ENCODE measurements at regions not wholly inside any gene's neighbourhood (a gene's known extent, or its start where the extent isn't known, plus 50 kb on each side); places are given as distances from the start of the nearest gene placed in this dataset.

DNA sequence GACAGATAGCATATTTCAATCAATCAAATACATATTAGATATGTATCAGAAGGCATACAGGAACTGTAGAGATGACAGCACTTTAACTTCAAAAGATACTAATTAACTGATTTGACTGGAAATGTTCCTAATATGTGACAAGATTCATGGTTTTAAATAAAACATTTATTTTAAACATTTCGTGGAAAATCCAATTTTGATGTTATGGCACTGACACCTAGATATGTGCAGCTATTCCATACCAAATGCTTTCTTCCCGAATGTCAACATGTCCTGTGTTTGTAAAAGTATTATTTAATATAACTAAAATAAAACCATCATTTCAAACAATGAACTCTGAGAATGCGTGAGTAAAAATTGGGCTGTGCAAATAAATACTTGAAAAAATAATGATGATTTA is 1209.3 kb downstream of the NSUN3 start:
- TF ChIP-seq, protein P1, sequence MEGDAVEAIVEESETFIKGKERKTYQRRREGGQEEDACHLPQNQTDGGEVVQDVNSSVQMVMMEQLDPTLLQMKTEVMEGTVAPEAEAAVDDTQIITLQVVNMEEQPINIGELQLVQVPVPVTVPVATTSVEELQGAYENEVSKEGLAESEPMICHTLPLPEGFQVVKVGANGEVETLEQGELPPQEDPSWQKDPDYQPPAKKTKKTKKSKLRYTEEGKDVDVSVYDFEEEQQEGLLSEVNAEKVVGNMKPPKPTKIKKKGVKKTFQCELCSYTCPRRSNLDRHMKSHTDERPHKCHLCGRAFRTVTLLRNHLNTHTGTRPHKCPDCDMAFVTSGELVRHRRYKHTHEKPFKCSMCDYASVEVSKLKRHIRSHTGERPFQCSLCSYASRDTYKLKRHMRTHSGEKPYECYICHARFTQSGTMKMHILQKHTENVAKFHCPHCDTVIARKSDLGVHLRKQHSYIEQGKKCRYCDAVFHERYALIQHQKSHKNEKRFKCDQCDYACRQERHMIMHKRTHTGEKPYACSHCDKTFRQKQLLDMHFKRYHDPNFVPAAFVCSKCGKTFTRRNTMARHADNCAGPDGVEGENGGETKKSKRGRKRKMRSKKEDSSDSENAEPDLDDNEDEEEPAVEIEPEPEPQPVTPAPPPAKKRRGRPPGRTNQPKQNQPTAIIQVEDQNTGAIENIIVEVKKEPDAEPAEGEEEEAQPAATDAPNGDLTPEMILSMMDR (IDR thresholded peaks at IDR 0.05; ENCODE audit: low read depth, low read length) = no peak
- TF ChIP-seq POLR2A (IDR thresholded peaks at IDR 0.05; ENCODE audit: extremely low read depth, insufficient read length) = no peak
- no peak for TF ChIP-seq MAX (IDR thresholded peaks at IDR 0.05; ENCODE audit: low read depth, low read length)
- TF ChIP-seq MYC (IDR thresholded peaks at IDR 0.05; ENCODE audit: low read depth, low read length) = no peak
